Breast epithelium (tissue), 3 donors: ENCODE measurements at regions not wholly inside any gene's neighbourhood (a gene's known extent, or its start where the extent isn't known, plus 50 kb on each side); places are given as distances from the start of the nearest gene placed in this dataset.

Experiments
- POLR2A ChIP-seq: fragments of 450-650 bp; IDR thresholded peaks from one replicate; pipeline ENCODE4 v1.6.1; 2016; ENCODE audit warnings: antibody characterized with exemption, mild to moderate bottlenecking, moderate library complexity
- POLR2AphosphoS5 ChIP-seq, 3 donors: sonication (generic); formaldehyde crosslinking; IDR thresholded peaks; one replicate each; pipeline ENCODE4 v1.6.1; 2017; ENCODE audit warnings: antibody characterized with exemption in 3 of 3
- TF ChIP-seq, protein P1 (sequence below), 3 donors: fragments of 450-650 bp; IDR thresholded peaks; one replicate each; pipeline ENCODE4 v1.5.1; 2016 to 2017; ENCODE audit warnings: antibody characterized with exemption in 3 of 3, mild to moderate bottlenecking in 3 of 3, moderate library complexity in 3 of 3

DNA sequence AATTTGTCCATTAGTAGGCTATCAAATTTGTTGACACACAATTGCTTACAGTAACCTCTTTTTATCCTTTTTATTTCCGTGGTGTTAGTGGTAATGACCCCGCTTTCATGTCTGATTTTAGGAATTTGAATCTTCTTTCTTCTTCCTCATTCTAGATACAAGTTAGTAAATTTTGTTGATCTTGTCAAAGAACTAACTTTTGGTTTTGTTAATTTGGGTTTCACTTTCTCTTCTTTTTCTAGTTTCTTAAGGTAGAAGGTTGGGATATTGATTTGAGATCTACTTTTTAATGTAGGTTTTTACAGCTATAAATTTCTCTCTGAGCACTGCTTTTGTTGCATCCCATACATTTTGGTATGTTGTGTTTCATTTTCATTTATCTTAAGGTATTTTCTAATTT is 53.3 kb upstream of the SLC7A1 start:
- TF ChIP-seq, protein P1, sequence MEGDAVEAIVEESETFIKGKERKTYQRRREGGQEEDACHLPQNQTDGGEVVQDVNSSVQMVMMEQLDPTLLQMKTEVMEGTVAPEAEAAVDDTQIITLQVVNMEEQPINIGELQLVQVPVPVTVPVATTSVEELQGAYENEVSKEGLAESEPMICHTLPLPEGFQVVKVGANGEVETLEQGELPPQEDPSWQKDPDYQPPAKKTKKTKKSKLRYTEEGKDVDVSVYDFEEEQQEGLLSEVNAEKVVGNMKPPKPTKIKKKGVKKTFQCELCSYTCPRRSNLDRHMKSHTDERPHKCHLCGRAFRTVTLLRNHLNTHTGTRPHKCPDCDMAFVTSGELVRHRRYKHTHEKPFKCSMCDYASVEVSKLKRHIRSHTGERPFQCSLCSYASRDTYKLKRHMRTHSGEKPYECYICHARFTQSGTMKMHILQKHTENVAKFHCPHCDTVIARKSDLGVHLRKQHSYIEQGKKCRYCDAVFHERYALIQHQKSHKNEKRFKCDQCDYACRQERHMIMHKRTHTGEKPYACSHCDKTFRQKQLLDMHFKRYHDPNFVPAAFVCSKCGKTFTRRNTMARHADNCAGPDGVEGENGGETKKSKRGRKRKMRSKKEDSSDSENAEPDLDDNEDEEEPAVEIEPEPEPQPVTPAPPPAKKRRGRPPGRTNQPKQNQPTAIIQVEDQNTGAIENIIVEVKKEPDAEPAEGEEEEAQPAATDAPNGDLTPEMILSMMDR (IDR thresholded peaks at IDR 0.05), result no peak
- TF ChIP-seq POLR2A (no peak), POLR2AphosphoS5 (IDR thresholded peaks at IDR 0.05) (no peak)
